GM23338 (cell line): ENCODE measurements at regions not wholly inside any gene's neighbourhood (a gene's known extent, or its start where the extent isn't known, plus 50 kb on each side); places are given as distances from the start of the nearest gene placed in this dataset.

Experiments used
- CTCF ChIP-seq, 2 experiments: fragments of 200-600 bp in 1 of 2; sonication (generic) in 1 of 2; conservative IDR thresholded peaks; 2 replicates each; pipeline versions ENCODE4 v1.5.1 to v1.6.1; 2016 to 2017; ENCODE audit warnings: antibody characterized with exemption in 2 of 2, low read depth in 2 of 2, mild to moderate bottlenecking in 2 of 2, moderate library complexity in 1 of 2
- EZH2phosphoT487 ChIP-seq: fragments of 200-600 bp; sonication (generic); IDR thresholded peaks from one replicate; pipeline ENCODE4 v1.8.1; 2018; ENCODE audit warnings: antibody characterized with exemption; ENCODE audit not compliant: unreplicated experiment
- JUNB ChIP-seq: IDR thresholded peaks from one replicate; pipeline ENCODE4 v1.6.1; 2016; ENCODE audit warnings: antibody characterized with exemption; ENCODE audit not compliant: unreplicated experiment

- TF ChIP-seq JUNB (no peak), EZH2phosphoT487 (no peak), CTCF (conservative IDR thresholded peaks at IDR 0.05; ENCODE audit: low read depth in 2 of 2) (no peak)
Observed at GRCh38 chr7:53326634-53327033, 291.2 kb downstream of the POM121L12 start.
